K562 (cell line): ENCODE measurements at regions not wholly inside any gene's neighbourhood (a gene's known extent, or its start where the extent isn't known, plus 50 kb on each side); places are given as distances from the start of the nearest gene placed in this dataset.

Source experiments
- CREB1 ChIP-seq, 2 experiments: sonication (generic) in 1 of 2; formaldehyde crosslinking in 1 of 2; IDR thresholded peaks; 2 replicates each; pipeline versions ENCODE4 v1.6.1 to v1.8.0; 2012 to 2022; ENCODE audit warnings: inconsistent platforms in 1 of 2, mild to moderate bottlenecking in 1 of 2, missing genetic modification reagents in 1 of 2, moderate library complexity in 1 of 2
- ETV1 ChIP-seq: fragments of 450-650 bp; conservative IDR thresholded peaks from 2 replicates; pipeline ENCODE4 v1.6.1; 2016; ENCODE audit warnings: missing genetic modification characterization, control low read depth, low read depth, missing compliant biosample characterization
- NFYB ChIP-seq: IDR thresholded peaks from 2 replicates; pipeline ENCODE4 v1.6.1; 2011; ENCODE audit warnings: mild to moderate bottlenecking, moderate library complexity; ENCODE audit not compliant: insufficient read length; ENCODE audit errors: extremely low read depth
- SP1 ChIP-seq: sonication (generic); formaldehyde crosslinking; IDR thresholded peaks from 2 replicates; pipeline ENCODE4 v1.8.1; 2022; ENCODE audit warnings: mild to moderate bottlenecking, missing genetic modification reagents
- ZNF778 ChIP-seq: fragments of 450-650 bp; formaldehyde crosslinking; IDR thresholded peaks from 2 replicates; pipeline ENCODE4 v1.4.0; 2020; ENCODE audit warnings: mild to moderate bottlenecking, moderate library complexity
- TF ChIP-seq, protein P1 (sequence below): sonication (generic); formaldehyde crosslinking; IDR thresholded peaks from 2 replicates; pipeline ENCODE4 v1.8.1; 2023; ENCODE audit warnings: mild to moderate bottlenecking, missing genetic modification reagents
- TF ChIP-seq, protein P2 (sequence below), 3 experiments: IDR thresholded peaks in 2 of 3; conservative IDR thresholded peaks in 1 of 3; 2 replicates each; pipeline ENCODE4 v1.5.1; 2011 to 2012; ENCODE audit warnings: low read length in 3 of 3, mild to moderate bottlenecking in 3 of 3, control low read depth in 2 of 3, improper control_type of control experiment in 1 of 3, inconsistent platforms in 1 of 3, low read depth in 1 of 3, mixed read lengths in 1 of 3, moderate library complexity in 1 of 3; ENCODE audit not compliant: insufficient read depth in 2 of 3

DNA sequence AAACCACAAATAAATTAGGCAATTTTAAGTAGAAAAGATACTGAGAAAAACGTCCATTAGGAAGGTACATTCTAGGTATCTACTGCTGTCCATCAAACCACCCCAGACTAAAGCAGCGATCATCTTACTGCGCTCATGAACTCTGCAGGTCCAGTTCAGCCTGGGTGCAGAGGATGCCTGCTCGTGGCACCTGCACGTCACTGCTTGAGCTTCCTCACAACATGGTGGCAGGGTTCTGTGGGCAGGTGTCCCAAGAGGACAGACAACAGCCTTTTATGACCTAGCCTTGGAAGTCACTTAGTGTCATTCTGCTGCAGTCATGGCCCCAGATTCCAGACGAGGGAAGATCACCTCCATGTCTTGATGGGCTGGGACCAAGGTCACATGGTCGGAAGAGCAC is 93.4 kb downstream of the MICALL2 start:
- TF ChIP-seq NFYB (no peak), SP1 (CRISPR knock-in tag) (no peak), ZNF778 (CRISPR knock-in tag) (no peak), ETV1 (no peak), CREB1 (IDR thresholded peaks at IDR 0.05) (no peak), CREB1 (CRISPR knock-in tag; IDR thresholded peaks at IDR 0.05) (no peak)
- TF ChIP-seq, protein P1, sequence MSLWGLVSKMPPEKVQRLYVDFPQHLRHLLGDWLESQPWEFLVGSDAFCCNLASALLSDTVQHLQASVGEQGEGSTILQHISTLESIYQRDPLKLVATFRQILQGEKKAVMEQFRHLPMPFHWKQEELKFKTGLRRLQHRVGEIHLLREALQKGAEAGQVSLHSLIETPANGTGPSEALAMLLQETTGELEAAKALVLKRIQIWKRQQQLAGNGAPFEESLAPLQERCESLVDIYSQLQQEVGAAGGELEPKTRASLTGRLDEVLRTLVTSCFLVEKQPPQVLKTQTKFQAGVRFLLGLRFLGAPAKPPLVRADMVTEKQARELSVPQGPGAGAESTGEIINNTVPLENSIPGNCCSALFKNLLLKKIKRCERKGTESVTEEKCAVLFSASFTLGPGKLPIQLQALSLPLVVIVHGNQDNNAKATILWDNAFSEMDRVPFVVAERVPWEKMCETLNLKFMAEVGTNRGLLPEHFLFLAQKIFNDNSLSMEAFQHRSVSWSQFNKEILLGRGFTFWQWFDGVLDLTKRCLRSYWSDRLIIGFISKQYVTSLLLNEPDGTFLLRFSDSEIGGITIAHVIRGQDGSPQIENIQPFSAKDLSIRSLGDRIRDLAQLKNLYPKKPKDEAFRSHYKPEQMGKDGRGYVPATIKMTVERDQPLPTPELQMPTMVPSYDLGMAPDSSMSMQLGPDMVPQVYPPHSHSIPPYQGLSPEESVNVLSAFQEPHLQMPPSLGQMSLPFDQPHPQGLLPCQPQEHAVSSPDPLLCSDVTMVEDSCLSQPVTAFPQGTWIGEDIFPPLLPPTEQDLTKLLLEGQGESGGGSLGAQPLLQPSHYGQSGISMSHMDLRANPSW = no peak
- TF ChIP-seq, protein P2, sequence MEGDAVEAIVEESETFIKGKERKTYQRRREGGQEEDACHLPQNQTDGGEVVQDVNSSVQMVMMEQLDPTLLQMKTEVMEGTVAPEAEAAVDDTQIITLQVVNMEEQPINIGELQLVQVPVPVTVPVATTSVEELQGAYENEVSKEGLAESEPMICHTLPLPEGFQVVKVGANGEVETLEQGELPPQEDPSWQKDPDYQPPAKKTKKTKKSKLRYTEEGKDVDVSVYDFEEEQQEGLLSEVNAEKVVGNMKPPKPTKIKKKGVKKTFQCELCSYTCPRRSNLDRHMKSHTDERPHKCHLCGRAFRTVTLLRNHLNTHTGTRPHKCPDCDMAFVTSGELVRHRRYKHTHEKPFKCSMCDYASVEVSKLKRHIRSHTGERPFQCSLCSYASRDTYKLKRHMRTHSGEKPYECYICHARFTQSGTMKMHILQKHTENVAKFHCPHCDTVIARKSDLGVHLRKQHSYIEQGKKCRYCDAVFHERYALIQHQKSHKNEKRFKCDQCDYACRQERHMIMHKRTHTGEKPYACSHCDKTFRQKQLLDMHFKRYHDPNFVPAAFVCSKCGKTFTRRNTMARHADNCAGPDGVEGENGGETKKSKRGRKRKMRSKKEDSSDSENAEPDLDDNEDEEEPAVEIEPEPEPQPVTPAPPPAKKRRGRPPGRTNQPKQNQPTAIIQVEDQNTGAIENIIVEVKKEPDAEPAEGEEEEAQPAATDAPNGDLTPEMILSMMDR (IDR thresholded peaks at IDR 0.05 in 2 of 3, conservative IDR thresholded peaks at IDR 0.05 in 1 of 3; ENCODE audit: insufficient read depth in 2 of 3, low read depth in 1 of 3, low read length in 3 of 3) = no peak
